ENCODE measurements at regions not wholly inside any gene's neighbourhood (a gene's known extent, or its start where the extent isn't known, plus 50 kb on each side); places are given as distances from the start of the nearest gene placed in this dataset.
"Not testable (repeated sequence)": the region's sequence is repeated elsewhere in the genome, so short reads cannot be mapped to it uniquely, and the experiment has no call there.

DNA sequence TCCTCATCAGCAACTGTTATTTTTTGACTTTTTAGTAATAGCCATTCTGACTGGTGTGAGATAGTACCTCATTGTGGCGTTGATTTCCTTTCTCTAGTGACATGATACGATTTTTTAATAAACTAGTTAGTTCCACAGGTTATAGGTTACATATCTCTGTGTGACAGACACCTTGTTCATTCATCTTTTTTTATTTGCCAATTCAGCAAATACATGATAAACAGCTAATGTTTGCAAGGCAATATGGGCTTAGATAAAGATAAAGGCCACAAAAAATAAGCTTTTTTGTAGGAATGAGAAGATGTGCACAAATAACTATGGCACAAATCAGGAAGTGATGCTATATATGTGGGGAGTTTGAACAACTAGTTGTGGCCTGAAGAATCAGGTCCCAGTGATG, 366.8 kb downstream of the HLX start:
- intact Hi-C loops (cut with DNase I) = no loop called here
- Histone ChIP-seq H3K4me3 (no peak overlapping the region), H3K36me3 (no peaks in the 10 kb centered on the region), H3K27ac (no peak overlapping the region), H3K9me3 (no peaks in the 10 kb centered on the region), H3K4me1 (no peaks in the 10 kb centered on the region), H3K27me3 (ENCODE audit: low read depth) (no peaks in the 10 kb centered on the region)
- TF ChIP-seq, protein P1, sequence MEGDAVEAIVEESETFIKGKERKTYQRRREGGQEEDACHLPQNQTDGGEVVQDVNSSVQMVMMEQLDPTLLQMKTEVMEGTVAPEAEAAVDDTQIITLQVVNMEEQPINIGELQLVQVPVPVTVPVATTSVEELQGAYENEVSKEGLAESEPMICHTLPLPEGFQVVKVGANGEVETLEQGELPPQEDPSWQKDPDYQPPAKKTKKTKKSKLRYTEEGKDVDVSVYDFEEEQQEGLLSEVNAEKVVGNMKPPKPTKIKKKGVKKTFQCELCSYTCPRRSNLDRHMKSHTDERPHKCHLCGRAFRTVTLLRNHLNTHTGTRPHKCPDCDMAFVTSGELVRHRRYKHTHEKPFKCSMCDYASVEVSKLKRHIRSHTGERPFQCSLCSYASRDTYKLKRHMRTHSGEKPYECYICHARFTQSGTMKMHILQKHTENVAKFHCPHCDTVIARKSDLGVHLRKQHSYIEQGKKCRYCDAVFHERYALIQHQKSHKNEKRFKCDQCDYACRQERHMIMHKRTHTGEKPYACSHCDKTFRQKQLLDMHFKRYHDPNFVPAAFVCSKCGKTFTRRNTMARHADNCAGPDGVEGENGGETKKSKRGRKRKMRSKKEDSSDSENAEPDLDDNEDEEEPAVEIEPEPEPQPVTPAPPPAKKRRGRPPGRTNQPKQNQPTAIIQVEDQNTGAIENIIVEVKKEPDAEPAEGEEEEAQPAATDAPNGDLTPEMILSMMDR (IDR thresholded peaks at IDR 0.05) = no peak
- ATAC-seq (no peak), DNase-seq (no peak)

DNA sequence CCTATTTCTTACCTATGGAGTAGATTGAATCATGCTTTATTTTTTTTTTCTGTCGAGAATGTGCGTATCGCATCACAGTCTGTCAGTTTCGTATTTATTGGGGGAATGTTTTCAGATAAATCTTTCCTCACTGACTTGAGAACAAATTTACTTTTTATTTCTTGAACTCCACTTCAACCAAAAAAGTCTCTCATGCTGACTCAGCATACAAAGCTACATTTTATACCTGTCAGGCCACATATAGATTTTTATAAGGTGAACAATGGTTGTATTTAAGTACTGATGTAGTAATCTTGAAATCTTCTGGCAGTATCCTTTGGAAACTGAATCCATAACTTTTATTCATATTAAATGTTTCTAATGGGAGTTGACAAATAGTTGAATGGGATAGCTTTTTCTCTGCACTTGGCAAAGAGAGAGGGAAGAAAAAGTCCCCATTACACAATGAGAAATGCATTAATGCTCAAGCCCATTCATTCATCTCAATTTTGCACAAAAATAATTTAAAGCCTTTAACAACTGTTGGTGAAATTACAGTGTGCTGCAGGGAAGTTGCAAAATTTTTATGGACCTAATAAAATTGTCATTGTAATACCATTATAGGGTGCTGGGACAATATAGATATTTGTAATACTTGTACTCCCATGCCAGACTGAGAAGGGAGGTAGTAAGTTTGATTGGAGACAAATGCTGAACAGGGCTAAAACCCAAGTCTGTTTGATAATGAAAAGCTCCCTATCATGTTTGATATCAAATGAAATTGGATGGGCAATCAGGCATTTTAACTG, 367.6 kb downstream of the HLX start:
- DNase-seq (no peak), ATAC-seq (no peak)
- Histone ChIP-seq H3K27me3 (ENCODE audit: low read depth) (no peaks in the 10 kb centered on the region), H3K36me3 (no peaks in the 10 kb centered on the region), H3K4me1 (no peaks in the 10 kb centered on the region), H3K9me3 (no peaks in the 10 kb centered on the region), H3K4me3 (no peak overlapping the region), H3K27ac (no peak overlapping the region)
- intact Hi-C loops (cut with DNase I) = no loop called here
- TF ChIP-seq, protein P1 (IDR thresholded peaks at IDR 0.05) = no peak

DNA sequence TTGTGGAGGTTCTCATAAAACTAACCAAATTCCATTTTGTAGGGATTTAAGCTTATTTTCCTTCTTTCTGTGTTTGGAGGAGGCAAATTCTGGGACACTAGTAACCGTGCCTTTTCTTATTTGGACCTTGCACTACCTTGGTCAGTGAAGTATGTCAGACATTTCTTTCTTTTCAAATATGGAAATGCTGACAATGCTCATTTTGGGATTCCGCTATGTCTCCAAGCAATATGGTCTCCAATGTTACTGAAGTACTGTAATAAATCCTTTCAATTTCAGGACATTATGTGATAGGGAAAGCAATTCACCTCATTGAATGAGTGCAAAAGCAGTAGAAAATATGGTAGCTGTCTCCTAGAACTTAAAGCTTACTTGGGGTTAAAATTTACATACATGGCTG, 372.3 kb downstream of the HLX start:
- DNase-seq (no peak), ATAC-seq (no peak)
- Histone ChIP-seq H3K9me3 (no peaks in the 10 kb centered on the region), H3K4me3 (no peak overlapping the region), H3K36me3 (no peaks in the 10 kb centered on the region), H3K27me3 (ENCODE audit: low read depth) (no peaks in the 10 kb centered on the region), H3K4me1 (no peaks in the 10 kb centered on the region), H3K27ac (no peak overlapping the region)
- intact Hi-C loops (cut with DNase I) = no loop called here
- TF ChIP-seq, protein P1 (IDR thresholded peaks at IDR 0.05) = no peak

DNA sequence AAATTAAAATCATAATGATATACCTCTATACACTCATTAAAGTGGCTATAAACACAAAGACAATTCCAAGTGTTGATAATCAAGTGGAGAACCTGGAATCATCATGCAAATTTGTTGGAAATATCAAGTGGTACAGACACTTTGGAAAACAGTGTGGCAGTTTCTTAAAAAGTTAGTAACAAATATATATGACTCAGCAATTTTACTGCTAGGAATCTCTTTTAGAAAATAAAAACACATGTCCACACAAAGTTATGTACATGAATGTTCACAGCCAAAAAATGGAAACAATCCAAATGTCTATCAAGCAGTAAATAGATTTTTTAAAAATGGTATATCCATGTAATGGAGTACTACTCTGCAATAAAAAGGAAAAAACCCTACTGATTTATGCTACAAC, 375.6 kb downstream of the HLX start:
- Histone ChIP-seq H3K9me3 (peaks cover 5% of the 10 kb centered on the region), H3K4me3 (no peak overlapping the region), H3K4me1 (no peaks in the 10 kb centered on the region), H3K36me3 (no peaks in the 10 kb centered on the region), H3K27ac (no peak overlapping the region), H3K27me3 (ENCODE audit: low read depth) (no peaks in the 10 kb centered on the region)
- TF ChIP-seq, protein P1 (IDR thresholded peaks at IDR 0.05) = no peak
- ATAC-seq (no peak), DNase-seq (no peak)
- intact Hi-C loops (cut with DNase I) = no loop called here

DNA sequence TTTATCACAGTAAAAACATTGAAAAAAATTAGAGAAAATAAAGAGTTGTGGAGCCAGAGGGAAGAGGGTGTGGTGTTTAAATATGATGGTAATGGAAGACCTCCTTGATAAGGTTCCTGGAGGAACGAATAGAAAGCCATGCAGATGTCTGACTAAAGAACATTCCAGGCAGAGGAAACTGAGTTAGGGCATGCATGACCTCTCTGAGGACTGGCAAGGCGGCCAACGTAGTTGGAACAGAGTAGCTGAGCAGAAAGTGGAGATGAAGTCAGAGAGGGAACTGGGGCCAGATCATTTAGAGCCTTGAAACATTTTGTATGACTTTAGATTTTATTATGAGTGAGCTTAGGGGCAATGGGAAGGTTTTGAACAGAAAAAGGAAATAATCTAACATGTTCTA, 377.5 kb downstream of the HLX start:
- ATAC-seq (no peak), DNase-seq (no peak)
- no peak overlapping the region for H3K27ac ChIP-seq
- H3K9me3 ChIP-seq = peaks cover 5% of the 10 kb centered on the region
- no peak overlapping the region for H3K4me3 ChIP-seq
- no peaks in the 10 kb centered on the region for H3K36me3 ChIP-seq
- intact Hi-C loops (cut with DNase I) = no loop called here
- no peaks in the 10 kb centered on the region for H3K27me3 ChIP-seq (ENCODE audit: low read depth)
- TF ChIP-seq, protein P1 (IDR thresholded peaks at IDR 0.05) = no peak
- H3K4me1 ChIP-seq = no peaks in the 10 kb centered on the region

DNA sequence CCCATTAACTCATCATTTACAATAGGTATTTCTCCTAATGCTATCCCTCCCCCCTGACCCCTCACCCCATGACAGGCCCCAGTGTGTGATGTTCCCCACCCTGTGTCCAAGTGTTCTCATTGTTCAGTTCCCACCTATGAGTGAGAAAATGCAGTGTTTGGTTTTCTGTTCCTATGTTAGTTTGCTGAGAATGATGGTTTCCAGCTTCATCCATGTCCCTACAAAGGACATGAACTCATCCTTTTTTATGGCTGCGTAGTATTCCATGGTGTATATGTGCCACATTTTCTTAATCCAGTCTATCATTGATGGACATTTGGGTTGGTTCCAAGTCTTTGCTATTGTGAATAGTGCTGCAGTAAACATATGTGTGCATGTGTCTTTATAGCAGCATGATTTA, 378.3 kb downstream of the HLX start:
- H3K9me3 ChIP-seq; H3K4me3 ChIP-seq; DNase-seq; H3K4me1 ChIP-seq; H3K27ac ChIP-seq; H3K36me3 ChIP-seq; H3K27me3 ChIP-seq (ENCODE audit: low read depth); ATAC-seq; intact Hi-C loops (cut with DNase I): not testable (repeated sequence)

DNA sequence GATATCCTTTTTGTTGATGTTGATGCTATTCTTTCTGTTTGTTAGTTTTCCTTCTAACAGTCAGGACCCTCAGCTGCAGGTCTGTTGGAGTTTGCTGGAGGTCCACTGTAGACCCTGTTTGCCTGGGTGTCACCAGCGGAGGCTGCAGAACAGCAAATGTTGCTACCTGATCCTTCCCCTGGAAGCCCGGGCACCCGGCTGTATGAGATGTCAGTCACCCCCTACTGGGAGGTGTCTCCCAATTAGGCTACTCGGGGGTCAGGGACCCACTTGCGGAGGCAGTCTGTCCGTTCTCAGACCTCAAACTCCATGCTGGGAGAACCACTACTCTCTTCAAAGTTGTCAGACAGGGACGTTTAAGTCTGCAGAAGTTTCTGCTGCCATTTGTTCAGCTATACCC, 383.4 kb downstream of the HLX start:
- intact Hi-C loops (cut with DNase I) = loop anchor here (10.0 kb wide), 1 partner anchor 172 kb away; no protein-coding TSS in a partner anchor
- H3K27me3 ChIP-seq (ENCODE audit: low read depth); DNase-seq; H3K4me3 ChIP-seq; H3K36me3 ChIP-seq; H3K4me1 ChIP-seq; ATAC-seq; H3K27ac ChIP-seq; H3K9me3 ChIP-seq: not testable (repeated sequence)
